Caco-2 (cell line): ENCODE measurements at regions not wholly inside any gene's neighbourhood (a gene's known extent, or its start where the extent isn't known, plus 50 kb on each side); places are given as distances from the start of the nearest gene placed in this dataset.

Experiments used
- BruUV-seq: library from RNA; stranded (reverse); fragments of 400-500 nt; replicated peaks from 2 replicates; lab custom pipeline; 2021; lab: Mats Ljungman, UMichigan
- CTCF ChIA-PET: fragments of 300-600 bp; sonication (Branson Sonifier 250); formaldehyde crosslinking; loops from one replicate; lab custom pipeline; 2022; ENCODE audit warnings: antibody characterized with exemption; lab: Charles Lee
- POLR2A ChIA-PET: fragments of 300-600 bp; sonication (Branson Sonifier 250); formaldehyde crosslinking; loops from one replicate; lab custom pipeline; 2022; ENCODE audit warnings: antibody characterized with exemption; lab: Charles Lee
- DNase-seq, 2 experiments: peaks; one replicate each; pipeline versions ENCODE4 v3.0.0 to v3.0.0-alpha.2; 2020 to 2022
- H3K27me3 ChIP-seq: replicated peaks from 2 replicates; pipeline ENCODE4 v1.6.0; 2011; ENCODE audit warnings: low read length; ENCODE audit not compliant: control insufficient read depth, insufficient read depth
- H3K36me3 ChIP-seq: 2 replicates; pipeline ENCODE4 v1.5.1; 2011; ENCODE audit warnings: low read length; ENCODE audit not compliant: control insufficient read depth, insufficient read depth
- H3K4me1 ChIP-seq: fragments of 250-450 bp; sonication (Bioruptor Pico); 2 replicates; pipeline ENCODE4 v1.5.1; 2020; ENCODE audit warnings: mild to moderate bottlenecking
- H3K4me3 ChIP-seq: 2 replicates; pipeline ENCODE4 v1.5.1; 2011; ENCODE audit warnings: low read depth, mild to moderate bottlenecking, control low read depth, low read length
- H3K9me3 ChIP-seq: fragments of 250-450 bp; sonication (Bioruptor Pico); 2 replicates; pipeline ENCODE4 v1.5.1; 2020; ENCODE audit warnings: mild to moderate bottlenecking, moderate library complexity
- H3K27ac Mint-ChIP-seq: one replicate; pipeline ENCODE4 v1.8.0; 2022; ENCODE audit warnings: mixed read lengths; ENCODE audit not compliant: unreplicated experiment
- H3K27me3 Mint-ChIP-seq: one replicate; pipeline ENCODE4 v1.8.0; 2022; ENCODE audit warnings: mixed read lengths; ENCODE audit not compliant: insufficient read depth, unreplicated experiment
- H3K36me3 Mint-ChIP-seq: one replicate; pipeline ENCODE4 v1.8.0; 2022; ENCODE audit warnings: mild to moderate bottlenecking, mixed read lengths; ENCODE audit not compliant: insufficient read depth, unreplicated experiment
- H3K4me1 Mint-ChIP-seq: one replicate; pipeline ENCODE4 v1.8.0; 2022; ENCODE audit warnings: low read depth, mixed read lengths; ENCODE audit not compliant: unreplicated experiment
- H3K4me3 Mint-ChIP-seq: one replicate; pipeline ENCODE4 v1.8.0; 2022; ENCODE audit warnings: mild to moderate bottlenecking, moderate library complexity, mixed read lengths; ENCODE audit not compliant: unreplicated experiment
- H3K9me3 Mint-ChIP-seq: one replicate; pipeline ENCODE4 v1.8.0; 2022; ENCODE audit warnings: mixed read lengths; ENCODE audit not compliant: unreplicated experiment
- intact Hi-C: fragments of 100-400 bp; cut with micrococcal nuclease; formaldehyde crosslinking; loops from one replicate; pipeline ENCODE4 v1.10.0; 2022; ENCODE audit not compliant: unreplicated experiment
- TF ChIP-seq, protein P1 (sequence below), 2 experiments: fragments of 200-600 bp in 1 of 2; IDR thresholded peaks; 1 replicate in 1 of 2; 2 replicates in 1 of 2; pipeline versions ENCODE4 v1.5.1 to v1.8.0; 2011 to 2022; ENCODE audit warnings: antibody characterized with exemption in 1 of 2, control low read depth in 1 of 2, inconsistent platforms in 1 of 2, low read depth in 1 of 2, low read length in 1 of 2, mild to moderate bottlenecking in 1 of 2, moderate library complexity in 1 of 2; ENCODE audit not compliant: insufficient read depth in 1 of 2, severe bottlenecking in 1 of 2, unreplicated experiment in 1 of 2

DNA sequence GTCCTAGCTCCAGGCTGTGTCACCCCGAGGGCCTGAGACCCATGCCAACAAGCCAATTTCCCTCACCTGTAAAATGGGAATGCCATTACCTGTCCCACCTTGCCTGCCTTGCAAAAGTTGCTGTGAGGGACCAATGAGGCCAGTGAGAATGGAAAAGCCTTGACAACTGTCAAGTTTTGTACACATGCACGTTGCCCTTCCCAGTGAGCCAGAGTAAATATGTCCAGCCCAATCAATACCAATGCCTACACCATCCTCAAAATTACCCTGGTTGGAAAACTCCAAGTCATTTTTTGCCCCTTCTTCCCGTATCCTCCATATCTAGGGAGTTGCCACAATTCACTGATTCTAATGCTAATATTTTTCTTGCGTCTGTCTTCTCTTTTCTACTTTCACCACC, 73.5 kb upstream of the RASGRF1 start:
- Histone ChIP-seq H3K36me3 (no peaks in the 10 kb centered on the region), H3K9me3 (no peaks in the 10 kb centered on the region), H3K27me3 (peaks cover 1% of the 10 kb centered on the region), H3K4me3 (no peak overlapping the region), H3K4me1 (0 out of 2 replicates have a peak, but pooled peaks cover 2% of the 10 kb centered on the region)
- intact Hi-C loops: no loop called here
- TF ChIP-seq, protein P1, sequence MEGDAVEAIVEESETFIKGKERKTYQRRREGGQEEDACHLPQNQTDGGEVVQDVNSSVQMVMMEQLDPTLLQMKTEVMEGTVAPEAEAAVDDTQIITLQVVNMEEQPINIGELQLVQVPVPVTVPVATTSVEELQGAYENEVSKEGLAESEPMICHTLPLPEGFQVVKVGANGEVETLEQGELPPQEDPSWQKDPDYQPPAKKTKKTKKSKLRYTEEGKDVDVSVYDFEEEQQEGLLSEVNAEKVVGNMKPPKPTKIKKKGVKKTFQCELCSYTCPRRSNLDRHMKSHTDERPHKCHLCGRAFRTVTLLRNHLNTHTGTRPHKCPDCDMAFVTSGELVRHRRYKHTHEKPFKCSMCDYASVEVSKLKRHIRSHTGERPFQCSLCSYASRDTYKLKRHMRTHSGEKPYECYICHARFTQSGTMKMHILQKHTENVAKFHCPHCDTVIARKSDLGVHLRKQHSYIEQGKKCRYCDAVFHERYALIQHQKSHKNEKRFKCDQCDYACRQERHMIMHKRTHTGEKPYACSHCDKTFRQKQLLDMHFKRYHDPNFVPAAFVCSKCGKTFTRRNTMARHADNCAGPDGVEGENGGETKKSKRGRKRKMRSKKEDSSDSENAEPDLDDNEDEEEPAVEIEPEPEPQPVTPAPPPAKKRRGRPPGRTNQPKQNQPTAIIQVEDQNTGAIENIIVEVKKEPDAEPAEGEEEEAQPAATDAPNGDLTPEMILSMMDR (IDR thresholded peaks at IDR 0.05; ENCODE audit: insufficient read depth in 1 of 2, low read depth in 1 of 2, low read length in 1 of 2, severe bottlenecking in 1 of 2, unreplicated experiment in 1 of 2): no peak
- no peak overlapping the region for H3K4me3 Mint-ChIP-seq
- H3K4me1 Mint-ChIP-seq: no peaks in the 10 kb centered on the region
- no peak overlapping the region for H3K27ac Mint-ChIP-seq
- H3K36me3 Mint-ChIP-seq: no peaks in the 10 kb centered on the region
- no peak for DNase-seq
- POLR2A ChIA-PET: no interaction called here
- no TSS peak for BruUV-seq
- peaks cover 10% of the 10 kb centered on the region for H3K27me3 Mint-ChIP-seq
- CTCF ChIA-PET: no interaction called here
- no peaks in the 10 kb centered on the region for H3K9me3 Mint-ChIP-seq

DNA sequence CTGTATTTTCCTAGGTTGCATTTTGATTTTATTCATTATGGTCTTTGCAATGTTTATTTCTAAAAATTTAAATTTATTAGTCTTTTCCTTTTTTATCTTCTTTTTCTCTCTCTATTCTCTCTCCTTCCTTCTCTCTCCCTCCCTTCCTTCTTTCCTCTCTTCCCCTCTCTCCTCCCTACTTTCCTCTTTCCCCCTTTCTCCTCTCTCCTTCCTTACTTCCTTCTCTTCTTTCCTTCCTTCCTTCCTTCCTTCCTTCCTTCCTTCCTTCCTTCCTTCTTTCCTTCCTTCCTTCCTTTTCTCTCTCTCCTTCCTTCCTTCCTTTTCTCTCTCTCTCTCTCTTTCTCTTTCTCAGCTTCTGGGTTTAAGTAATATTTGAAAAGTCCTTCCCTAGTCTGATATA, 72.8 kb upstream of the RASGRF1 start:
- no peak for DNase-seq
- Histone ChIP-seq H3K27me3 (peaks cover 1% of the 10 kb centered on the region), H3K4me3 (no peak overlapping the region), H3K4me1 (0 out of 2 replicates have a peak, but pooled peaks cover 2% of the 10 kb centered on the region), H3K9me3 (no peaks in the 10 kb centered on the region), H3K36me3 (no peaks in the 10 kb centered on the region)
- no peak overlapping the region for H3K4me3 Mint-ChIP-seq
- no TSS peak for BruUV-seq
- peaks cover 10% of the 10 kb centered on the region for H3K27me3 Mint-ChIP-seq
- no peaks in the 10 kb centered on the region for H3K9me3 Mint-ChIP-seq
- H3K36me3 Mint-ChIP-seq: no peaks in the 10 kb centered on the region
- ChIA-PET CTCF (no interaction called here), POLR2A (no interaction called here)
- no peaks in the 10 kb centered on the region for H3K4me1 Mint-ChIP-seq
- TF ChIP-seq, protein P1 (IDR thresholded peaks at IDR 0.05; ENCODE audit: insufficient read depth in 1 of 2, low read depth in 1 of 2, low read length in 1 of 2, severe bottlenecking in 1 of 2, unreplicated experiment in 1 of 2): no peak
- H3K27ac Mint-ChIP-seq: no peak overlapping the region
- intact Hi-C loops: no loop called here

- no peak overlapping the region for H3K4me3 ChIP-seq
- Mint-ChIP-seq H3K27ac (no peak overlapping the region), H3K4me3 (no peak overlapping the region), H3K9me3 (no peaks in the 10 kb centered on the region), H3K36me3 (no peaks in the 10 kb centered on the region), H3K4me1 (no peaks in the 10 kb centered on the region), H3K27me3 (peaks cover 10% of the 10 kb centered on the region)
- TF ChIP-seq, protein P1 (IDR thresholded peaks at IDR 0.05; ENCODE audit: insufficient read depth in 1 of 2, low read depth in 1 of 2, low read length in 1 of 2, severe bottlenecking in 1 of 2, unreplicated experiment in 1 of 2): no peak
- H3K27me3 ChIP-seq: peaks cover 1% of the 10 kb centered on the region
- intact Hi-C loops: no loop called here
- no peaks in the 10 kb centered on the region for H3K4me1 ChIP-seq
- no TSS peak for BruUV-seq
- POLR2A ChIA-PET: no interaction called here
- CTCF ChIA-PET: no interaction called here
- no peaks in the 10 kb centered on the region for H3K36me3 ChIP-seq
- DNase-seq: no peak
- no peaks in the 10 kb centered on the region for H3K9me3 ChIP-seq
Observed at GRCh38 chr15:79161837-79162508, 71.4 kb upstream of the RASGRF1 start.
